Right lobe of liver (tissue), 6 donors: ENCODE measurements at regions not wholly inside any gene's neighbourhood (a gene's known extent, or its start where the extent isn't known, plus 50 kb on each side); places are given as distances from the start of the nearest gene placed in this dataset.

Source experiments
- ATAC-seq, 4 donors: fragments of 200-7000 bp; cut with Tn5 transposase; one replicate each; pipeline ENCODE4 v1.9.1; 2020; ENCODE audit warnings: mild to moderate bottlenecking in 4 of 4, moderate library complexity in 4 of 4
- DNase-seq, 3 donors: peaks; one replicate each; pipeline ENCODE4 v3.0.0-alpha.2; 2020
- H3K27ac ChIP-seq, 3 donors: fragments of 200-600 bp; one replicate each; pipeline ENCODE4 v1.8.0; 2022
- H3K27me3 ChIP-seq, 2 donors: fragments of 200-600 bp; one replicate each; pipeline ENCODE4 v1.8.0; 2022
- H3K36me3 ChIP-seq, 4 donors: fragments of 200-600 bp; sonication (generic) in 1 of 4; one replicate each; pipeline versions ENCODE4 v1.5.1 to v1.8.0; 2017 to 2022; ENCODE audit warnings: control low read depth in 1 of 4
- H3K4me1 ChIP-seq, 4 donors: fragments of 200-600 bp; sonication (generic) in 1 of 4; one replicate each; pipeline versions ENCODE4 v1.5.1 to v1.8.0; 2017 to 2022; ENCODE audit warnings: control low read depth in 1 of 4
- H3K4me3 ChIP-seq, 3 donors: fragments of 200-600 bp; one replicate each; pipeline ENCODE4 v1.8.0; 2022
- H3K9me3 ChIP-seq, 4 donors: fragments of 200-600 bp; sonication (generic) in 1 of 4; one replicate each; pipeline versions ENCODE4 v1.5.1 to v1.8.0; 2017 to 2022; ENCODE audit warnings: control low read depth in 1 of 4
- POLR2A ChIP-seq: fragments of 450-650 bp; IDR thresholded peaks from one replicate; pipeline ENCODE4 v1.6.1; 2017; ENCODE audit warnings: antibody characterized with exemption, mild to moderate bottlenecking
- WGBS: methylation state at CpG from one replicate; pipeline ENCODE4 v1.1.6; 2018; ENCODE audit warnings: low coverage, low lambda C conversion rate; ENCODE audit not compliant: insufficient coverage; ENCODE audit errors: missing lambda C conversion rate; 5-methylcytosine and 5-hydroxymethylcytosine counted together
- intact Hi-C, 2 donors: fragments of 100-400 bp; cut with DNase I; formaldehyde crosslinking; loops; one replicate each; pipeline versions ENCODE4 v1.11.2 to v1.14.1; 2022
- TF ChIP-seq, protein P1 (sequence below), 4 donors: fragments of 200-600 bp in 3 of 4; fragments of 450-650 bp in 1 of 4; IDR thresholded peaks; one replicate each; pipeline versions ENCODE4 v1.5.1 to v1.8.0; 2016 to 2022; ENCODE audit warnings: antibody characterized with exemption in 4 of 4, mild to moderate bottlenecking in 2 of 4
- donor health status: DM: no; HTN: yes; CAD: no.
- donor health status: DM: no; HTN: no; CAD: no.
- donor health status: DM: no; HTN: no; CAD: no.
- donor health status: DM: no; HTN: yes; CAD: no.
- donor health status: DM: no; HTN: yes; CAD: no.

DNA sequence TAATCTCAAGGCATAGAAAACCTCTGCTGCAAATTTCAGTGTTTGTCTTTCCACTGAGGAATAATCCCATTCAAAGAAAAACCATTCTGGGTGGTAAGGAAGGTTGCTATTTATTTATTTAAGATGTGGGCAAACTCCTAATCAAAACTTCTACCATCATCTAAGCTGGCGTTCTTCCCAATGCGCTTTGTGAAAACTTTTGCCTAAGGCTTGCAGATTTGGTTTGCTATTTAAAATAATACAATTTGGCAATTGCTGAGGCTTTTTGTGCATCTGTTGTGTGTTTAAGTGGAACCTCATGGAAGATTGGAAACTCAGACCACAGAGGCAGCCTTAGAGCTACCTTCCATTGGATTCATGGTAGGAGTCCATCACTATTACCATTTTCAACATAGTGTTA lies 309.0 kb downstream of the BLID start:
- DNase-seq (no peak), ATAC-seq (no peak)
- intact Hi-C loops: no loop called here
- TF ChIP-seq POLR2A: no peak
- 68% methylated on average over 2 of the region's 2 CpGs for WGBS
- Histone ChIP-seq H3K27me3 (no peaks in the 10 kb centered on the region), H3K27ac (no peak overlapping the region), H3K4me1 (no peaks in the 10 kb centered on the region), H3K4me3 (no peak overlapping the region), H3K9me3 (peaks cover 0 to under 1% (median 0%) of the 10 kb centered on the region in 4 donors), H3K36me3 (no peaks in the 10 kb centered on the region)

DNA sequence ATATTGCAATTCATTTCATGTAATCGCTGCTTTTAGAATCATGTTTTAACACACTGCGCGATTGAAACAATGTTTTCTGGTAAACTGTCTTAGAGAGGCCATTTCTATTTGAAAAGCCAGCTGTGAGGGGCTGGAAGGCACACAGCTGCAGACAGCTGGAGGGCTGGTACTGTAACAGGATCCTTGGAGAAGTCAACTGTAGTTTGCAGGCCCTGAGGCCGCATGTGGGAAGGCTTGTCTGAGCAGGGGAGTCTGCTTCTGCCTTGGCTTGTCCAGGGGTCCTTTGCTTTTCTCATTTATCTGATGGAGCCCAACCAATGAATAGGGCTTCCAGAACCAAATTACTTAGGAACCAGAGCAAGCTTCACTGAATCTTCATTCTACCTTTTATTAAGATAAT lies 313.5 kb downstream of the BLID start:
- Histone ChIP-seq H3K4me1 (no peaks in the 10 kb centered on the region), H3K27me3 (no peaks in the 10 kb centered on the region), H3K36me3 (no peaks in the 10 kb centered on the region), H3K9me3 (no peaks in the 10 kb centered on the region), H3K27ac (no peak overlapping the region), H3K4me3 (no peak overlapping the region)
- 95% methylated on average over 4 of the region's 4 CpGs for WGBS
- DNase-seq (no peak), ATAC-seq (no peak)
- intact Hi-C loops: no loop called here
- TF ChIP-seq, protein P1, sequence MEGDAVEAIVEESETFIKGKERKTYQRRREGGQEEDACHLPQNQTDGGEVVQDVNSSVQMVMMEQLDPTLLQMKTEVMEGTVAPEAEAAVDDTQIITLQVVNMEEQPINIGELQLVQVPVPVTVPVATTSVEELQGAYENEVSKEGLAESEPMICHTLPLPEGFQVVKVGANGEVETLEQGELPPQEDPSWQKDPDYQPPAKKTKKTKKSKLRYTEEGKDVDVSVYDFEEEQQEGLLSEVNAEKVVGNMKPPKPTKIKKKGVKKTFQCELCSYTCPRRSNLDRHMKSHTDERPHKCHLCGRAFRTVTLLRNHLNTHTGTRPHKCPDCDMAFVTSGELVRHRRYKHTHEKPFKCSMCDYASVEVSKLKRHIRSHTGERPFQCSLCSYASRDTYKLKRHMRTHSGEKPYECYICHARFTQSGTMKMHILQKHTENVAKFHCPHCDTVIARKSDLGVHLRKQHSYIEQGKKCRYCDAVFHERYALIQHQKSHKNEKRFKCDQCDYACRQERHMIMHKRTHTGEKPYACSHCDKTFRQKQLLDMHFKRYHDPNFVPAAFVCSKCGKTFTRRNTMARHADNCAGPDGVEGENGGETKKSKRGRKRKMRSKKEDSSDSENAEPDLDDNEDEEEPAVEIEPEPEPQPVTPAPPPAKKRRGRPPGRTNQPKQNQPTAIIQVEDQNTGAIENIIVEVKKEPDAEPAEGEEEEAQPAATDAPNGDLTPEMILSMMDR (IDR thresholded peaks at IDR 0.05): no peak
- no peak for TF ChIP-seq POLR2A

DNA sequence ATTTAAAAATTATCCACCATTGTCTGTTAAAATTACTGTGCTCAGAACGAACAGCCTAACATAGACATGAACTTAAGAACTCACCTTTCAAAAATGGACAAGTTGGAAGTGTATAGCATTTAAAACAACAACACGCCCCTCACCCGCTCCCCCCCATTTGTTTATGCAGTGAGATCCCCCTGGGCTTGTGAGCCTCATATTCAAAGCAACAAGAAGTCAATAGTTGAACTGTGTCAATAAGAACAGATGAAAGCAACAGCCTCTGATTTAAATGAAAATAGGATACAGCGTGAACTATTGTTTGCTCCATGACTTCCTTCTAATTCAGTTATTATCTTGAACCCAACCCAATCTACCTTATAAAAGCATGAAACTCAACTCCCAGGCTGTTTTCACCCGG lies 314.2 kb downstream of the BLID start:
- no peak overlapping the region for H3K4me3 ChIP-seq
- H3K36me3 ChIP-seq: no peaks in the 10 kb centered on the region
- intact Hi-C loops: no loop called here
- WGBS: 54% methylated on average over 5 of the region's 5 CpGs
- ATAC-seq (no peak), DNase-seq (no peak)
- TF ChIP-seq POLR2A: no peak
- H3K27me3 ChIP-seq: no peaks in the 10 kb centered on the region
- no peaks in the 10 kb centered on the region for H3K9me3 ChIP-seq
- H3K4me1 ChIP-seq: no peaks in the 10 kb centered on the region
- H3K27ac ChIP-seq: no peak overlapping the region

DNA sequence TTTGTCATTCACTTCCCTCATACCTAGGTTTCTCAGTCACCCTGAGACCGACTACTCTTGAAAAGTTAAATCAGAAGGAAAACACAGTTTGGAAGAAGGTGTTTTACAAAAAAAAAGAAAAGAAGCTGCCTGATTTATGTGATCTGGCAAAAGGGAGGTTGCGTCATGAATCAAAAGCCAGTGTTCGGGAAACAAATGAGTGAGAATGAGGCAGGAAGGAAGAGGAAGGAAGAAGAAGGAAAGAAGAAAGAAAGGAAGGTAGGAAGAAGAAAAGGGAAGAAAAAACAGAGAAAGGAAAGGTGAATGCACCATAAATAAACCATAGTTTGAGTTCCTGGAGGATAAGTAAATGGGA lies 314.6 kb downstream of the BLID start:
- H3K4me1 ChIP-seq: no peaks in the 10 kb centered on the region
- no peak for ATAC-seq
- DNase-seq: no peak
- H3K4me3 ChIP-seq: no peak overlapping the region
- no peaks in the 10 kb centered on the region for H3K36me3 ChIP-seq
- no peaks in the 10 kb centered on the region for H3K27me3 ChIP-seq
- WGBS: 58% methylated on average over 3 of the region's 3 CpGs
- intact Hi-C loops: no loop called here
- H3K27ac ChIP-seq: no peak overlapping the region
- no peaks in the 10 kb centered on the region for H3K9me3 ChIP-seq
- TF ChIP-seq POLR2A: no peak
- TF ChIP-seq, protein P1 (IDR thresholded peaks at IDR 0.05): no peak

DNA sequence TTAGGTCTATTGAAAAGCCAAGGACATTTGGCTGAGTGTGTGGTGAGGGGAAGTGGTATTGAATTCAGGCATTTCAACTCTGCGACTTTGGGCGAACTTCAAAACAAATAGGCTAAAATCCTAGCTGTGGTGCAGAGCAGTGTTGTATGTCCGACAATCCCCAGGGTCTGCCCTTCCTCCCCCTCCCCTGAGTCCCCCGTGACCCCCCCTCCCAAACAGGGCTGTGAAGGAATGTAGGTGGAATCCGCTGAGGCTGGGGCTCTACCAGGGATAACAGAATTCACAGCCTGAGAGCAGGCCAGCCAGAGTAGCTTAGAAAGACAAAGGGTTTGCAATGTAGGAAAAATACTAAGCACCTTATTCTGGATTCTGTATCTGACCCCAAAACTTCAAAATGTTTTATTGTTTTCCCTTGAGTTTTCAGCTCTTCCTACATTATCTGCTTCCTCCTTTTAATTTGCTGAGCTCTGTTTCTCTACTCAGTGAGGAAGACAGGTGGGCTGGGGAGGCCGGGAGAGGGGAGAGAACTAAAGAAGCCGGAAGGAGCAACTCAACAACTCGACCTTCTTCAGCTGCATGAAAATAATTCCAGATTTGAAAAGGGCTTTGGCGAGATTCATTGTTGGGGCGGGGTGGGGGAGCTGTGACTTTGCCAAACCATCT lies 315.2 kb downstream of the BLID start:
- intact Hi-C loops: no loop called here
- Histone ChIP-seq H3K4me1 (no peaks in the 10 kb centered on the region), H3K27me3 (no peaks in the 10 kb centered on the region), H3K4me3 (no peak overlapping the region), H3K36me3 (no peaks in the 10 kb centered on the region), H3K27ac (no peak overlapping the region), H3K9me3 (no peaks in the 10 kb centered on the region)
- no peak for ATAC-seq
- 23% methylated on average over 9 of the region's 10 CpGs for WGBS
- DNase-seq: no peak
- TF ChIP-seq POLR2A: no peak
- TF ChIP-seq, protein P1 (IDR thresholded peaks at IDR 0.05): no peak

DNA sequence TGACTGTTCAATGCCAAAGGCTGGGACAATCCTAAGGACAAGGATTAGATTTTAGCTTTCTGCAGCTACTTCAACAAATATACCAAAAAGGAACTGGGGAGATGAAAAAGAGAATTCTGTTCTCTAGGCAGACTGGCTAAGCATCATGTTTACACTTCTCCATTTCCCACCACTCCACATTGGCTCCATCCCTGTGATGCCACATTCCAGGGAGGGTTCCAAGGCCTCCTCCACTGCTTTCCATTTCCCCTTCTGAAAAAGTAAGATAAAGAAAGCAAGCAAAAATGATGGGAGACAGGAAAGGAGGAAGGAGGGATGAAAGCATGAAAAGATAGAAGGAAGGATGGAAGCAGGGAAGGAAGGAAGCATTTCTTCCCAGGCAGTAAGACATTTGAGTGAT lies 315.8 kb downstream of the BLID start:
- intact Hi-C loops: no loop called here
- no peak for TF ChIP-seq POLR2A
- TF ChIP-seq, protein P1 (IDR thresholded peaks at IDR 0.05): no peak
- Histone ChIP-seq H3K4me1 (no peaks in the 10 kb centered on the region), H3K36me3 (no peaks in the 10 kb centered on the region), H3K9me3 (no peaks in the 10 kb centered on the region), H3K4me3 (no peak overlapping the region), H3K27me3 (no peaks in the 10 kb centered on the region), H3K27ac (no peak overlapping the region)
- DNase-seq (no peak), ATAC-seq (no peak)
